Large intestine (tissue), 3 donors: ENCODE measurements at regions not wholly inside any gene's neighbourhood (a gene's known extent, or its start where the extent isn't known, plus 50 kb on each side); places are given as distances from the start of the nearest gene placed in this dataset.

Experiments used
- DNase-seq, 2 donors: peaks; one replicate each; pipeline versions ENCODE4 v3.0.0 to v3.0.0-alpha.2; 2013
- H3K27ac ChIP-seq: one replicate; pipeline ENCODE4 v1.5.1; 2013; ENCODE audit warnings: low read length
- H3K27me3 ChIP-seq: 2 replicates; pipeline ENCODE4 v1.6.1; 2013; ENCODE audit warnings: low read length; ENCODE audit not compliant: control insufficient read depth, insufficient read depth
- H3K36me3 ChIP-seq: 2 replicates; pipeline ENCODE4 v1.6.1; 2013; ENCODE audit warnings: low read length; ENCODE audit not compliant: control insufficient read depth, insufficient read depth
- H3K4me1 ChIP-seq: one replicate; pipeline ENCODE4 v1.6.1; 2013; ENCODE audit warnings: low read length; ENCODE audit not compliant: control insufficient read depth, insufficient read depth
- H3K4me3 ChIP-seq: one replicate; pipeline ENCODE4 v1.5.1; 2013; ENCODE audit warnings: low read length
- H3K9me3 ChIP-seq: one replicate; pipeline ENCODE4 v1.6.1; 2013; ENCODE audit warnings: mild to moderate bottlenecking, low read depth, low read length, moderate library complexity; ENCODE audit not compliant: control insufficient read depth
- WGBS: methylation state at CpG from one replicate; pipeline ENCODE4 v1.1.5; 2013; ENCODE audit warnings: low lambda C conversion rate; ENCODE audit not compliant: insufficient coverage; 5-methylcytosine and 5-hydroxymethylcytosine counted together

DNA sequence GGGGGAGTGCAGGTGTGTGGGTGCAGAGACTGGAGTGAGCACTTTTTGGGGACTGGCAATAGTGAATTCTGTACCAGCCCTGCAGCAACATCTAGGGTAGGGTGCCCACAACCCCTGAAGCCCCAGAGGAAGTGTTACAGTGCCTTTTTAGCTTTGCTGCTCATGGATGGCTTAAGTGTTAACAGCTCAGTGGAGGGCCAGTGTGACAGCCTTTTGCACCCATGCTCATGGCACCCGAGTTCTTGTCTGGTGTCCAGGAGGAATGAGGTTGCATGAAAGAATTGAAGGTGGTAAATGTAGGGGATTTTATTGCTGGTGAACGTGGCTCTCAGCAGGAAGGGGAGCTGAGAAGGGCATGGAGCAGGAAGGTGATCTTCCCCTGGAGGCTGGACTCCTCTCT, 107.3 kb downstream of the MRPL36 start:
- no peak for DNase-seq
- no peaks in the 10 kb centered on the region for H3K9me3 ChIP-seq
- H3K4me1 ChIP-seq, result no peaks in the 10 kb centered on the region
- no peak overlapping the region for H3K4me3 ChIP-seq
- H3K27me3 ChIP-seq, result peaks cover 4% of the 10 kb centered on the region
- no peaks in the 10 kb centered on the region for H3K36me3 ChIP-seq
- no peak overlapping the region for H3K27ac ChIP-seq
- no CpG with 5 or more reads among the region's 2 CpGs for WGBS

DNA sequence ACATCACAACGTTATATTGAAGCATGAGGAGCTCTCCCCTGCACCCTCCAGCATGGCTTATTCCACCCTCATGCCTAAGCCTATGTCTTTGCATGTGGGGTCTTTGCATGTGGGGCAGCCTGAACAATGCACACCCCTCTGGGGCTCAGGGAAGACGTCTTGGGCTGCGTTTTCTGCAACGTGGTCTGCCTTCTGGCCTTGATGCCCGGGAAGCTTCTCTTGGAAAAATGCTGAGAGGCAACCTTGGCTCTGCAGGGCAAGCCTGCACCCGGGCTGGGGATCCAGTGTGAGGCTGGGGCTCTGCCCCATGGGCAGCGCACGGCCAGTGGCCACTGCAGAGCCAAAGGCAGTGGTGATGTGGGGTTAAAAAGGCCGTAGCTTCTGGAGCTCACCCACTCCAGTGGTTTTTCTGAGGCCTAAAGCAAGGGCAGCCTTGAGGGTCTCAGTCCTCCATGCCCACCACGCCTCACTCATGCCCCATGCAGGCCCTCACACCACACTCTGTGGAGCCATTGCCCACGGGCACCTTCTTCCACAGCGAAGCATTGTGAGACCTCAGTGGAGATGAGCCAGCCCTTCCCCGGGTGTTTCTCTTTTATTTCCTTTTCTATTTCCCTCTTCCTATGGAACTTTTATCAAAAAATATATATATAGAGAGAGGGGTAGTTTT, 112.2 kb downstream of the MRPL36 start:
- H3K4me1 ChIP-seq, result no peaks in the 10 kb centered on the region
- H3K27ac ChIP-seq, result no peak overlapping the region
- peaks cover 1% of the 10 kb centered on the region for H3K27me3 ChIP-seq
- H3K4me3 ChIP-seq, result no peak overlapping the region
- no peak for DNase-seq
- H3K9me3 ChIP-seq, result no peaks in the 10 kb centered on the region
- no peaks in the 10 kb centered on the region for H3K36me3 ChIP-seq
- 94% methylated on average over 2 of the region's 13 CpGs for WGBS

DNA sequence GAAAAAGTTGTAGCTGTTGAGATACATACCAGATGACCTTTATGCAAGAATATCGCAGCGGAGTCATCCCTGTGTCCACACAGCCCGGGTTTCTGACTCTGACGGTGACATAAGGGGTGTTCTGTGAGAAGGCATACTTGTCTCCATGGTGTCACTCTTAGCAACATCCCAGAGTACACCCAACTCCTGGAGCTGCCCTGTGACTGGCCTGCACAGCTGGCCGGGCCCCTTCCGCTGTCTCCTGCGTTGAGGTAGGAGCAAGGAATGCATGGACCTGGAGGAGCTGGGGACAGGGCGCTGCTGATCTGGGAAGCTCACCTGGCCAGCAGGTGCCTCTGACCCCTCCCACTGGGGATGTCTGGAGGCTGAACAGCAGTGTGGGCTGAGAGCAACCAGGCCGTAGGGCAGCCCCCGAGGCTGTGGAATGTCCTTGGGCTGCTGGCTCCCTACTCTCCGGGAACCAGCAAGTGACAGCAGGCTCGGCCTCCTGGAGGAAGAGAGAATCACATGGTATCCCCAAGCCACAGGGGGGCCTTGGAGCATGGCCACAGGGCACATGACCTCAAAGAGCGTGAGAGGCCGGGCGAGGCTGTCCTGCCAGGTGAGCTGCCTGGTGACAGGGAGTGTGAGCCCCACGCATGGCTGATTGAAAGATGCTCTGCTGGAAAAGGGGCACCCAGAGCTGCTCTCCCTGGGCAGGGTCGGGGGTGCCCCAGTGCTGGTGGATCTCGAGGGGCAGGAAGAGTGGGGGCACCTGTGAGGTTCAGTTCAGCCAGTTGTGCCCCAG, 113.4 kb downstream of the MRPL36 start:
- Histone ChIP-seq H3K36me3 (no peaks in the 10 kb centered on the region), H3K27me3 (no peaks in the 10 kb centered on the region), H3K27ac (no peak overlapping the region), H3K4me3 (no peak overlapping the region), H3K4me1 (no peaks in the 10 kb centered on the region), H3K9me3 (no peaks in the 10 kb centered on the region)
- DNase-seq, result no peak
- WGBS, result no CpG with 5 or more reads among the region's 18 CpGs

DNA sequence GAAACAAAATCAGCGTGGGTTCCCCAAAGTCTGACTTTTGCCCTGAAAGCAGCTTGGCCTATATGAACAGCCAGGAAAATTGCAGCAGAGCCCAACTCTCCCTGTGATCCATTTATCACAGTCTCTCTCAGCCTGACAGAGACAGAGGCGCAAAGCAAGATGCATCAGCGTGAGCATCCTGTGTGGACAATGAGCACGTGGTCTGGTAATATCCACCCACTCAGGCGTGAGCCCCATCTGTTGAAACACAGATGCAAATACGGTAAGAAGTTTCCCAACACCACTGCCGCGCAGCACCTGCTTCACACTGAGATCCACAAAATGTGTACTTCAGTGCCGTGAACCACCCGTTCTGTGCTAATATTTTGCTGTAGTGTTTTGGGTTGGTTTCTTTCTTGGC, 114.6 kb downstream of the MRPL36 start:
- Histone ChIP-seq H3K4me3 (no peak overlapping the region), H3K9me3 (no peaks in the 10 kb centered on the region), H3K36me3 (no peaks in the 10 kb centered on the region), H3K27ac (no peak overlapping the region), H3K27me3 (no peaks in the 10 kb centered on the region), H3K4me1 (no peaks in the 10 kb centered on the region)
- WGBS, result no CpG with 5 or more reads among the region's 10 CpGs
- DNase-seq, result no peak

DNA sequence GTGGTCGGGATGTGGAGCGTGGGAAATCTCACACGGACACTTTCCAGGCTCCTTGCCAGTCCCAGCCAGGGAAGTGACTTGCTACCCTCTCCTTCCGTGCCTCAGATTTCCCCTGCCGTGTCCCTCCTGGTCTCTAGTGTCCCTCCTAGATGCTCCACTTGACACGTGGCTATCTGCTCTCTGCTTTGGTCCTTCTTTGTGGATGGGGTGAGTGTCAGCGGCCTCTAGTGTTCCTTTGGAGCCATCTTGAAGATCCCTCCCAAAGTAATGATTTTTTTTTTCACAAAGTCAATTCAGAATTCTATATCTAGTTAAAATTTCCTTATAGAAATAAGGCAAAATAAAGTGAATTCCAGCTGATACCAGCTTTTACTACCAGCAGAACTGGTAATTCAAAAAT, 117.7 kb downstream of the MRPL36 start:
- Histone ChIP-seq H3K9me3 (no peaks in the 10 kb centered on the region), H3K27me3 (no peaks in the 10 kb centered on the region), H3K4me3 (no peak overlapping the region), H3K36me3 (no peaks in the 10 kb centered on the region), H3K27ac (no peak overlapping the region), H3K4me1 (no peaks in the 10 kb centered on the region)
- no peak for DNase-seq
- no CpG with 5 or more reads among the region's 7 CpGs for WGBS

DNA sequence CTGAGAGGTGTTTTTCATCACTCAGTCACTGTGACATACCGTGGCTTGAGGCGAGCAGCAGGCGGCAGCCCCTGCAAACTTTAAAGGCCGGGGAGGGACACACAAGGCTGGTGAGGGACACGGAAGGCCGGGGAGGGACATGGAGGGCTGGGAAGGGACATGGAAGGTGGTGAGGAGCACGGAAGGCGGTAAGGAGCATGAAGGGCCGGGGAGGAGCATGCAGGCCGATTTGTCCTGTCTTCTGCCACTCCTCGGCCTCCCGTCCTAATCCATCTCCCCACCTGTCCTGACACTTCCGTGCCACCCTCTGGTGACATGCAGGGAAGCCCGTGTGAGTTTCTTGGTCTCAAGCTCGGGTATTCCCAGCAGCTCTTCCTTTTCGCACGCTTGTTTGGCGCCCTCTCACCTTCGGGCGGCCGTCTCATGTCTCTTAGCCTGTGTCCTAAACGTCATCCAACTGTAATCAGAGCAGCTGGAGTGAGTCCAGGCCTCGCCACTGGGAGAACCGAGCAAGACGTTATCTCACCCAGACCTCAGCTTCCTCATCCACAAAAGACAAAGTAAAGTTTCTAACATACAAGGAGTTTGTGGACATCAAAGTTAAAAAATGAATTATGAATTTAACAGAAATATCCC, 126.5 kb downstream of the MRPL36 start:
- H3K4me1 ChIP-seq, result peaks cover under 1% of the 10 kb centered on the region
- H3K9me3 ChIP-seq, result no peaks in the 10 kb centered on the region
- no peak for DNase-seq
- H3K4me3 ChIP-seq, result no peak overlapping the region
- peaks cover 49% of the 10 kb centered on the region for H3K27me3 ChIP-seq
- WGBS, result no CpG with 5 or more reads among the region's 25 CpGs
- no peak overlapping the region for H3K27ac ChIP-seq
- no peaks in the 10 kb centered on the region for H3K36me3 ChIP-seq

DNA sequence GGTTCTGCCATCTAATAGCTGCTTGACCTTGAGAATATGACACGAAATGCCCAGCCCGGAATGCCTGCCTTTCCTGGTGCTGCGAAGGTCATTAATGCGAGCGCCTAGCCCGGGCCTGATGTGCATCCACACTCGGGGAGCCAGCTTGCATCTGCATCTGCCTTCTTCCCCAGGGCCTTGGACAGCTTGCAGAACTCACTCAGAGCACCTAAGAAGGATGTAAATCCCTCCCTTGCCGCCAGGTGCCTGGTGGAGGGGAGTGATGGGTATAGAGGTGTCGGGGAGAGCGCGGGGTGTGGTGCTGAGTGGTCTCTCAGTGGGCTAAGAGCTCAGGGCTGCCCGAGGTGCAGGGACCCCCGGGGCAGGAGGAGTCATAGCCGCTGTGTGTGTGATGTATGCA, 127.2 kb downstream of the MRPL36 start:
- WGBS, result no CpG with 5 or more reads among the region's 14 CpGs

DNA sequence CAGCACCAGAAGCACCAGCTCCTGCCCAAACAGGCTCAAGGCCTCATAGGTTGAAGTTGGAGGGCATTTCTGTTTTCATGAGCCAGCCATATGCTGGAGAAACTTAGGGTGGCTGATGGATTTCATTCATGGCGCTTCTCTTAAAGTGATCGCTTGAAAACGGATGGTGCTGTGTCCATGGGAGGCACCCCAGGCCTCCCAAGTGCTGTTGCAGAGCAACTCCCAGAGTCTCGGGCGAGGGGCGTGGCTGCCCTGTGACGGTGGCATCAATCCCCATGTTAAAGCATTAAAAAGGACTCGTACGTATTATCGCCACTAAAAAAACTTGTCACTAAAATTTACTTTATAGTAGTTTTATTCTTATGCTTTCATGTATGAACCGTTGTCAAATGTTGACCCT, 128.3 kb downstream of the MRPL36 start:
- Histone ChIP-seq H3K27ac (no peak overlapping the region), H3K27me3 (peaks cover 63% of the 10 kb centered on the region), H3K9me3 (no peaks in the 10 kb centered on the region), H3K36me3 (no peaks in the 10 kb centered on the region), H3K4me1 (peaks cover 7% of the 10 kb centered on the region), H3K4me3 (no peak overlapping the region)
- no peak for DNase-seq
- WGBS, result 100% methylated on average over 1 of the region's 11 CpGs

More for the DNA sequence above, 127.2 kb downstream of the MRPL36 start:
- Histone ChIP-seq H3K36me3 (no peaks in the 10 kb centered on the region), H3K27ac (no peak overlapping the region), H3K27me3 (peaks cover 56% of the 10 kb centered on the region), H3K4me1 (peaks cover 2% of the 10 kb centered on the region), H3K9me3 (no peaks in the 10 kb centered on the region), H3K4me3 (no peak overlapping the region)
- DNase-seq, result no peak

DNA sequence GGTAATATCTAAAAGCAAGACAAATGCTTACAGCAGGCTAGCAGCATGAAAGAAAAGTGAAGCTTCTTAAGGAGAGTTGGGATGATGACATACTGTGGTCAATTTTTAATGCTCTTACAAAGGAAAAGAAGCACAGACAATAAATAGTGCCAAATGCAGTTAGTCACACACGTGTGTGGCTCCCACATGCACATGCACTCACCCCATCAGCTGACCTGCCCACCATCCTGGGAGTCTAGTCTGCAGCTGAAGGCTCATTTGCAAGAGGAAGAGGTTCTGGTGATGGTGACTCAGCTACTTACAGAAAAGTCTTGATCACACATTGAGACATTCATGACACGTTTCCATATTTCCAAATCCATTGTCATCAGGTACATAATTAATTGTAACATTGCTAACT, 129.3 kb downstream of the MRPL36 start:
- no peak overlapping the region for H3K27ac ChIP-seq
- no CpG with 5 or more reads among the region's 2 CpGs for WGBS
- peaks cover 7% of the 10 kb centered on the region for H3K4me1 ChIP-seq
- H3K27me3 ChIP-seq, result peaks cover 73% of the 10 kb centered on the region
- H3K36me3 ChIP-seq, result no peaks in the 10 kb centered on the region
- no peak overlapping the region for H3K4me3 ChIP-seq
- H3K9me3 ChIP-seq, result no peaks in the 10 kb centered on the region
- DNase-seq, result no peak

DNA sequence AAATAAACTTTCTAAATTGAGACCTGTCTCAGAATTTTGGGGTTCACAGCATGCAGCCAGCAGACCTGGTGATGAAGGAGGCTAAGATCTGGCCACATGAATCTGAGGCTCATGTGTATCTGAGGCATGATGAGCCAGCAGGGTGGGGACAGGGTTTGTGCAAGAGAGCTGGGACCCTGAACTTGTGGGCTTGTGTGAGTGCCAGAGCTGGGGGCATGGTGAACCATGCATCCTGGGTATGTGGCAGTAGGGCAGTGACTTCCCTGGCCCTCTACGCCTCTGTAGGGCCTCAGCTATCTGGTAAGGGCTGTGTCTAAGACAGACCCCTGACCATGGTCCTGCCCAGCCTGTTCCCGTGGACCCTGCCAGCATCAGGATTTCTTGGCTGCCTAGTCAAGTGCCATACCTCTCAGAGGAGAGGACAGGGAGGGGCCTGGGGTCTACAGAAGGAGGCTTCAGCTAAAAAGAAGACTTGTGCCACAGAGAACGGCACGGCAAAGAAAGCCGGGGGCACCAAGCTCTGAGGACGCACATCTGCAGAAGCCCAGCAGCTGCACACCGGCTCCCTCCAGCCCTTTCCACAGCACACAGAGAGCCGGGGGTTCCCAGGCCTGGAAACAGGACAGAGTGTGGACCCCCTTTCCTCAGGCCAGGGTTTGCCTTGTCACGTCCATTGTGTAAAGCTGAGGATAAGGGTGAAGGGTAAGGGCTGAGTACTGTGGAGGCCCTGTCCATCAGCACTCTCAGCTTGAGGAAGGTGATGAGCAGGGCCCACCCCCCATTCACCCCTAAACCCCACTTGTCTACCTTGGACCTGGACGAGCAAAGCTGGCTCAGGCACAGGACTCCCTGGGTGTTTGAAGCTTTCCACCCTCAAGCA, 130.1 kb downstream of the MRPL36 start:
- Histone ChIP-seq H3K4me3 (no peak overlapping the region), H3K4me1 (peaks cover 7% of the 10 kb centered on the region), H3K9me3 (no peaks in the 10 kb centered on the region), H3K27me3 (peaks cover 78% of the 10 kb centered on the region), H3K27ac (no peak overlapping the region), H3K36me3 (no peaks in the 10 kb centered on the region)
- no peak for DNase-seq
- WGBS, result no CpG with 5 or more reads among the region's 10 CpGs
